ENCODE measurements at regions not wholly inside any gene's neighbourhood (a gene's known extent, or its start where the extent isn't known, plus 50 kb on each side); places are given as distances from the start of the nearest gene placed in this dataset.
"Not testable (repeated sequence)": the region's sequence is repeated elsewhere in the genome, so short reads cannot be mapped to it uniquely, and the experiment has no call there.

DNA sequence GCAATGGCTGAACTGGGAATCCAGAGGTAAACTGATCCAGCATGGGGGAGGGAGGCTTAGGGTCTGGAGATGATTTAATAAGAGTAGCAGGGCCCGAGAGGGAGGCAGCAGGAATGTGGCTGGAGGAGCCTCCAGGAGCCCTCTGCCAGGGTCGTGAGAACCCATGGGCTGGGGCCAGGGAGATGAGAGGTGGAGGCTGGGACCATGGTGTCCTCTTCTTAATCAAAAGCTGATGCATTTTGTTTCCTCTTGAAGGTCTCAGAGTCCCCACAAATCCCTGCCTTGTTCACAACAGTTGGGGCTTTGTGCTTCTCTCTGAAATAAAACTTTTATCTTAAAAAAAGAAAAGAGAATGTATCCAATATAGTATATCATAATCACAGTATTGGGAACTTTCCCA, 123.7 kb upstream of the ZNF516 start:
- H3K4me3 ChIP-seq (replicated peaks; ENCODE audit: low read depth, low read length) = no peak overlapping the region
- no peak for DNase-seq (ENCODE audit: extremely low read depth, insufficient read length)
- H3K36me3 ChIP-seq (ENCODE audit: control insufficient read depth, insufficient read depth, low read length) = no peaks in the 10 kb centered on the region
- TF ChIP-seq, protein P1, sequence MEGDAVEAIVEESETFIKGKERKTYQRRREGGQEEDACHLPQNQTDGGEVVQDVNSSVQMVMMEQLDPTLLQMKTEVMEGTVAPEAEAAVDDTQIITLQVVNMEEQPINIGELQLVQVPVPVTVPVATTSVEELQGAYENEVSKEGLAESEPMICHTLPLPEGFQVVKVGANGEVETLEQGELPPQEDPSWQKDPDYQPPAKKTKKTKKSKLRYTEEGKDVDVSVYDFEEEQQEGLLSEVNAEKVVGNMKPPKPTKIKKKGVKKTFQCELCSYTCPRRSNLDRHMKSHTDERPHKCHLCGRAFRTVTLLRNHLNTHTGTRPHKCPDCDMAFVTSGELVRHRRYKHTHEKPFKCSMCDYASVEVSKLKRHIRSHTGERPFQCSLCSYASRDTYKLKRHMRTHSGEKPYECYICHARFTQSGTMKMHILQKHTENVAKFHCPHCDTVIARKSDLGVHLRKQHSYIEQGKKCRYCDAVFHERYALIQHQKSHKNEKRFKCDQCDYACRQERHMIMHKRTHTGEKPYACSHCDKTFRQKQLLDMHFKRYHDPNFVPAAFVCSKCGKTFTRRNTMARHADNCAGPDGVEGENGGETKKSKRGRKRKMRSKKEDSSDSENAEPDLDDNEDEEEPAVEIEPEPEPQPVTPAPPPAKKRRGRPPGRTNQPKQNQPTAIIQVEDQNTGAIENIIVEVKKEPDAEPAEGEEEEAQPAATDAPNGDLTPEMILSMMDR (IDR thresholded peaks at IDR 0.05; ENCODE audit: insufficient read depth, low read length, poor library complexity, severe bottlenecking) = no peak
- H3K27me3 ChIP-seq (replicated peaks; ENCODE audit: control insufficient read depth, insufficient read depth, low read length) = no peaks in the 10 kb centered on the region

DNA sequence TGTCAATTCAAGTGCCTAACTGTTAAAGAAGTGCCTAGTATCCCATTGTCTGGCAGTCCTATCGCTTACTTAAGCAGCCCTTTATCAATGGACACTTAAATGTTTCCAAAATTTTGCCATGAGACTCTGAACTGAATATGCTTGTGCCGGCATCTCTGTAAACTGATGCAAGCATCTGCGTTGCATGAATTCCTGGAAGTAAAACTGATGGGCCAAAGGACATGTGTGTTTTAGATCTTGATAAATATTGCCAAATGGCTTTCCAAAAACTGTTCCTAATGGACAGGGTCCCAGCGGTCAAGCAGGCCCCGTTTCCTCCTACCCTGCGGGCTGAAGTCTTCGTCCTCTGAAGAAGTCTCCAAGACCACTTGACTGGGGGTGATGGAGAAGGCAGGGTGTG, 121.3 kb upstream of the ZNF516 start:
- TF ChIP-seq, protein P1 (IDR thresholded peaks at IDR 0.05; ENCODE audit: insufficient read depth, low read length, poor library complexity, severe bottlenecking) = no peak
- Histone ChIP-seq H3K27me3 (replicated peaks; ENCODE audit: control insufficient read depth, insufficient read depth, low read length) (no peaks in the 10 kb centered on the region; the same call in 1 of the 2 replicates), H3K4me3 (replicated peaks; ENCODE audit: low read depth, low read length) (no peak overlapping the region), H3K36me3 (ENCODE audit: control insufficient read depth, insufficient read depth, low read length) (no peaks in the 10 kb centered on the region)
- no peak for DNase-seq (ENCODE audit: extremely low read depth, insufficient read length)

DNA sequence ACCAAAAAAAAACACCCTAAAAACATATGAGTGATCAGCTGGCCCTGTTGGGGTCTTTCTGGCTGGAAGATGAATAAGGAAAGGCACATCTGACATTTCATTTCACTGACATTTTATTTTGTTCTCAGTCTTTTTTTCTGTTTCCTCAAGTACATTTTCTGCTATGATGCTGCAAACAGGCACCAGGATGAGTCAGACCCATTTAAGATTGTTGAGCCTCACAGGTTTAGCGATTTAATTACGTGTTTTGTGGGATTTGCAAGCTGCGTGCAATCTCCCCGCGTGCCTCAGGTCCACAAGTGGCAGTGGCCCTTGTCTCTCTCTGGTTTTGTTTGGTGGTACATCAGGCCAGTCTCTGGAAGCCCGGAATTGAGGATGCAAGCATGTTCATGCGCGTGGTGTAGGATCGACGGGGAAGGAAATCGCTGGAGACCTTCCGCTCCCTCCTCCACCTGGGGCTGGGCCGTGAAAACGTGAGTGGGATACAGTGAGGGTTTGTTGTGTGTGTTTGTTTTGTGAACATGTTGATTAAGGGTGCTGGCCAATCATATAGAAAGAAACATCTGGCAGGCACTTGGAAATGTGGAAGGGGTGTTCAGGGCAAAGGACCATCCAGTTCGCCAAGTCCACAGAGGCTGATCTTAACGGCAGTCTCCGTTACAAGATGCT, 120.2 kb upstream of the ZNF516 start:
- DNase-seq (ENCODE audit: extremely low read depth, insufficient read length) = no peak
- TF ChIP-seq, protein P1 (IDR thresholded peaks at IDR 0.05; ENCODE audit: insufficient read depth, low read length, poor library complexity, severe bottlenecking) = no peak
- Histone ChIP-seq H3K36me3 (ENCODE audit: control insufficient read depth, insufficient read depth, low read length) (no peaks in the 10 kb centered on the region), H3K27me3 (replicated peaks; ENCODE audit: control insufficient read depth, insufficient read depth, low read length) (no peaks in the 10 kb centered on the region; the same call in 1 of the 2 replicates), H3K4me3 (replicated peaks; ENCODE audit: low read depth, low read length) (no peak overlapping the region)

DNA sequence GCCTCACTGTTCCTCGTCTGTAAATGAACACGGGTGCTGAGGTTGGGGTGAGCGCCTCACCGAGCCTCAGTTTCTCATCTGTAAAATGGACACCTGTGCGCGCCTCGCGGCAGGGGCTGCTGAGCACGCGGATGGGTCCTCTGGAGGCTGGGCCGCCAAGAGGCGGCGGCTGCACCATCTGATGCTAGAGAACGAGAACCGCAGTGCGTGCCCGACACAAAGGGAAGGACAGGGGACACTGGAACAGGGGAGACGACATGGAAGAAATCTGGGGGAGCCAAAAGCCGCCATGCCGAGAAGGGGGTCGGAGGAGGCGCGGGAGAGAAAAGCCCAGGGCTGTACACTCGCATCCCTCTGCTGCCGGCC, 118.7 kb upstream of the ZNF516 start:
- no peaks in the 10 kb centered on the region for H3K36me3 ChIP-seq (ENCODE audit: control insufficient read depth, insufficient read depth, low read length)
- H3K27me3 ChIP-seq (replicated peaks; ENCODE audit: control insufficient read depth, insufficient read depth, low read length) = no peaks in the 10 kb centered on the region; the same call in 1 of the 2 replicates
- no peak overlapping the region for H3K4me3 ChIP-seq (replicated peaks; ENCODE audit: low read depth, low read length)
- no peak for DNase-seq (ENCODE audit: extremely low read depth, insufficient read length)
- TF ChIP-seq, protein P1 (IDR thresholded peaks at IDR 0.05; ENCODE audit: insufficient read depth, low read length, poor library complexity, severe bottlenecking) = no peak

DNA sequence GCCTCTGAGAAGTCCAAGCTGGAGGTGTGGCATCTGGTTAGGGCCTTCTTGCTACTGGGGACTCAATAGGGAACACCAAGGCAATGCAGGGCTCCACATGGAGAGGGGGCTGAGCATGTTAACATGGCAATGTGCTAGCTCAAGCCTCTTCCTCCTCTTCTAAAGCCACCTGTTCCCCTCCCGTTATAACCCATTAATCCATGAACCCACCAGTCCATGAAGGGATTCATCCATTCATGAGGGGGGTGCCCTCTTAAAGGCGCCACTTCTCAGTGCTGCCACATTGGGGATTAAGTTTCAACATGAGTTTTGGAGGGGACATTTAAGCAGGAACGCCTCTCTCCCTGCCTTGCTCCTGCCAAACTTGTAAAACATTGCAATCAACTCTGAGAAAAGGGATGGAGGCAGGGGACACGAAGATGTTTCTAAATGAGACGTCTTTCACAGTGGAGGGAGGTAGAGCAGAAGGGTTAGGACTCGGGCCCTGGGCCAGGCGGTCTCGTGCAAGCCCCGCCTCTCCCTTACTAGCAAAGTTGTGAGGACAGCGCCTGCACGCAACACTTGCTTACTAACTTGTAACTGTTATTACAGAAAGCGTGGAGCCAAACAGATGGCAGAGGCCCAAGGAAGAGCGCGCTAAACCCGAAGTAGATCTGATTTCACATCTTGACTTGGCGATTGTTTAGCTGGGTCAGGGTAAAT, 118.2 kb upstream of the ZNF516 start:
- TF ChIP-seq, protein P1 (IDR thresholded peaks at IDR 0.05; ENCODE audit: insufficient read depth, low read length, poor library complexity, severe bottlenecking) = no peak
- no peak for DNase-seq (ENCODE audit: extremely low read depth, insufficient read length)
- Histone ChIP-seq H3K36me3 (ENCODE audit: control insufficient read depth, insufficient read depth, low read length) (no peaks in the 10 kb centered on the region), H3K27me3 (replicated peaks; ENCODE audit: control insufficient read depth, insufficient read depth, low read length) (no peaks in the 10 kb centered on the region; the same call in 1 of the 2 replicates), H3K4me3 (replicated peaks; ENCODE audit: low read depth, low read length) (no peak overlapping the region)

DNA sequence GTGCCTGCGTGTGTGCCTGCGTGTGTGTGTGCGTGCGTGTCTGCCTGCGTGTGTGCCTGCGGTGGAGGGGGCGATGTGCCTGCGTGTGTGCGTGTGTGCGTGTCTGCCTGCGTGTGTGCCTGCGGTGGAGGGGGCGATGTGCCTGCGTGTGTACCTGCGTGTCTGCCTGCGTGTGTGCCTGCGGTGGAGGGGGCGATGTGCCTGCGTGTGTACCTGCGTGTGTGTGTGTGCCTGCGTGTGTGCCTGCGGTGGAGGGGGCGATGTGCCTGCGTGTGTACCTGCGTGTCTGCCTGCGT, 116.7 kb upstream of the ZNF516 start:
- not testable (repeated sequence) for H3K36me3 ChIP-seq (ENCODE audit: control insufficient read depth, insufficient read depth, low read length); H3K4me3 ChIP-seq (replicated peaks; ENCODE audit: low read depth, low read length); H3K27me3 ChIP-seq (replicated peaks; ENCODE audit: control insufficient read depth, insufficient read depth, low read length); DNase-seq (ENCODE audit: extremely low read depth, insufficient read length)
